H1 (cell line): ENCODE measurements at regions not wholly inside any gene's neighbourhood (a gene's known extent, or its start where the extent isn't known, plus 50 kb on each side); places are given as distances from the start of the nearest gene placed in this dataset.

Experiments used
- CTCF ChIA-PET: fragments of 300-600 bp; sonication (Branson Sonifier 250); formaldehyde crosslinking; loops from one replicate; lab custom pipeline; 2021; ENCODE audit not compliant: partially characterized antibody; lab: Charles Lee
- POLR2A ChIA-PET: fragments of 300-600 bp; sonication (Branson Sonifier 250); formaldehyde crosslinking; loops from one replicate; lab custom pipeline; 2021; ENCODE audit warnings: inconsistent platforms; ENCODE audit not compliant: partially characterized antibody; lab: Charles Lee
- DNase-seq, 2 experiments: peaks; one replicate each; pipeline versions ENCODE4 v3.0.0 to v3.0.0-alpha.2; 2010 to 2022; ENCODE audit warnings: low spot score in 2 of 2, low read depth in 1 of 2, mixed read lengths in 1 of 2
- FAIRE-seq: peaks from 2 replicates; lab custom pipeline; 2011; peaks lifted over from hg19 to GRCh38; lab: Jason Lieb, UNC
- H2AFZ ChIP-seq: 2 replicates; pipeline ENCODE4 v1.8.1; 2012; ENCODE audit warnings: low read length, inconsistent platforms
- H2AK5ac ChIP-seq: 2 replicates; pipeline ENCODE4 v1.6.1; 2013; ENCODE audit warnings: low read depth, low read length
- H2BK120ac ChIP-seq: replicated peaks from 2 replicates; pipeline ENCODE3; 2013; ENCODE audit warnings: low read depth, low read length, inconsistent platforms
- H2BK12ac ChIP-seq: 2 replicates; pipeline ENCODE4 v1.6.1; 2013; ENCODE audit warnings: low read depth, low read length
- H2BK15ac ChIP-seq: 2 replicates; pipeline ENCODE4 v1.6.1; 2013; ENCODE audit warnings: low read length
- H2BK20ac ChIP-seq: 2 replicates; pipeline ENCODE4 v1.6.1; 2013; ENCODE audit warnings: low read length
- H2BK5ac ChIP-seq: 2 replicates; pipeline ENCODE4 v1.6.1; 2013; ENCODE audit warnings: low read depth, low read length
- H3K14ac ChIP-seq: 2 replicates; pipeline ENCODE4 v1.6.1; 2013; ENCODE audit warnings: inconsistent platforms; ENCODE audit not compliant: insufficient read length
- H3K18ac ChIP-seq: 2 replicates; pipeline ENCODE4 v1.6.1; 2013; ENCODE audit warnings: low read length; ENCODE audit errors: extremely low read depth
- H3K23ac ChIP-seq: 2 replicates; pipeline ENCODE4 v1.6.1; 2013; ENCODE audit warnings: inconsistent platforms; ENCODE audit not compliant: insufficient read length
- H3K23me2 ChIP-seq: 2 replicates; pipeline ENCODE4 v1.6.1; 2013; ENCODE audit warnings: low read depth, low read length
- H3K27ac ChIP-seq: 2 replicates; pipeline ENCODE4 v1.6.1; 2011; ENCODE audit warnings: low read depth, low read length, inconsistent platforms
- H3K27me3 ChIP-seq, 4 experiments: replicated peaks in 1 of 4; 1 replicate in 1 of 4; 2 replicates in 3 of 4; pipeline versions ENCODE4 v1.6.1 to v1.8.1; 2011 to 2013; ENCODE audit warnings: low read length in 3 of 4, mild to moderate bottlenecking in 3 of 4, inconsistent platforms in 2 of 4, mixed read lengths in 2 of 4, moderate library complexity in 1 of 4; ENCODE audit not compliant: control insufficient read depth in 3 of 4, insufficient read depth in 3 of 4; ENCODE audit errors: extremely low read depth in 1 of 4
- H3K36me3 ChIP-seq, 4 experiments: 2 replicates each; pipeline versions ENCODE4 v1.6.1 to v1.8.1; 2011 to 2013; ENCODE audit warnings: mild to moderate bottlenecking in 4 of 4, low read length in 3 of 4, moderate library complexity in 2 of 4, control low read depth in 1 of 4, inconsistent platforms in 1 of 4; ENCODE audit not compliant: insufficient read depth in 4 of 4, control insufficient read depth in 2 of 4
- H3K4ac ChIP-seq: replicated peaks from 2 replicates; pipeline ENCODE3; 2013; ENCODE audit warnings: low read length, low read depth, mixed read lengths, inconsistent platforms; ENCODE audit not compliant: insufficient read length
- H3K4me1 ChIP-seq, 4 experiments: replicated peaks in 1 of 4; 1 replicate in 1 of 4; 2 replicates in 3 of 4; pipeline versions ENCODE4 v1.6.1 to v1.8.1; 2011 to 2013; ENCODE audit warnings: low read length in 3 of 4, inconsistent platforms in 2 of 4, mixed read lengths in 1 of 4; ENCODE audit not compliant: insufficient read depth in 4 of 4, control insufficient read depth in 3 of 4
- H3K4me2 ChIP-seq, 2 experiments: 2 replicates each; pipeline versions ENCODE4 v1.6.1 to v1.8.1; 2011 to 2013; ENCODE audit warnings: low read depth in 2 of 2, low read length in 2 of 2, control low read depth in 1 of 2, inconsistent platforms in 1 of 2, mild to moderate bottlenecking in 1 of 2; ENCODE audit not compliant: insufficient read depth in 1 of 2
- H3K4me3 ChIP-seq, 4 experiments: fragments of 200-600, 300-600 bp in 1 of 4; sonication (generic), shearing (Covaris generic), sonication (Bioruptor Twin) in 1 of 4; 2 replicates each; pipeline versions ENCODE4 v1.5.1 to v1.8.1; 2011 to 2016; ENCODE audit warnings: low read length in 4 of 4, low read depth in 3 of 4, control low read depth in 2 of 4, inconsistent platforms in 2 of 4, mild to moderate bottlenecking in 2 of 4, mixed read lengths in 1 of 4, moderate library complexity in 1 of 4; ENCODE audit not compliant: insufficient read depth in 2 of 4; ENCODE audit errors: extremely low read depth in 1 of 4
- H3K56ac ChIP-seq: replicated peaks from 2 replicates; pipeline ENCODE3; 2013; ENCODE audit warnings: low read depth, mild to moderate bottlenecking, mixed read lengths, low read length, inconsistent platforms; ENCODE audit not compliant: insufficient read length
- H3K79me1 ChIP-seq: 2 replicates; pipeline ENCODE4 v1.6.1; 2013; ENCODE audit warnings: low read depth, low read length, control low read depth
- H3K79me2 ChIP-seq, 2 experiments: 2 replicates each; pipeline versions ENCODE4 v1.6.1 to v1.8.1; 2012 to 2013; ENCODE audit warnings: low read length in 2 of 2, mild to moderate bottlenecking in 2 of 2, inconsistent platforms in 1 of 2; ENCODE audit not compliant: insufficient read depth in 2 of 2, control insufficient read depth in 1 of 2
- H3K9ac ChIP-seq, 4 experiments: replicated peaks in 1 of 4; 1 replicate in 1 of 4; 2 replicates in 3 of 4; pipeline versions ENCODE4 v1.6.1 to v1.8.1; 2011 to 2013; ENCODE audit warnings: low read depth in 3 of 4, low read length in 3 of 4, control low read depth in 2 of 4, mild to moderate bottlenecking in 2 of 4, moderate library complexity in 2 of 4, inconsistent platforms in 1 of 4; ENCODE audit errors: extremely low read depth in 1 of 4
- H3K9me3 ChIP-seq, 2 experiments: 2 replicates each; pipeline versions ENCODE4 v1.6.1 to v1.8.1; 2012 to 2013; ENCODE audit warnings: mild to moderate bottlenecking in 2 of 2, moderate library complexity in 2 of 2, control low read depth in 1 of 2, inconsistent platforms in 1 of 2, low read depth in 1 of 2, low read length in 1 of 2, mixed read lengths in 1 of 2; ENCODE audit not compliant: insufficient read depth in 2 of 2
- H4K20me1 ChIP-seq, 2 experiments: replicated peaks in 1 of 2; 2 replicates each; pipeline versions ENCODE3 to v1.8.1; 2011 to 2013; ENCODE audit warnings: inconsistent platforms in 2 of 2, low read length in 2 of 2, mild to moderate bottlenecking in 1 of 2; ENCODE audit not compliant: insufficient read depth in 2 of 2, control insufficient read depth in 1 of 2
- H4K5ac ChIP-seq: 2 replicates; pipeline ENCODE4 v1.6.1; 2013; ENCODE audit warnings: low read length, low read depth, mixed read lengths, inconsistent platforms; ENCODE audit not compliant: insufficient read length
- H4K8ac ChIP-seq: 2 replicates; pipeline ENCODE4 v1.8.0; 2013; ENCODE audit warnings: mild to moderate bottlenecking, moderate library complexity, low read length, inconsistent platforms; ENCODE audit not compliant: insufficient read depth; ENCODE audit errors: extremely low read depth
- H4K91ac ChIP-seq: replicated peaks from 2 replicates; pipeline ENCODE3; 2013; ENCODE audit warnings: low read length, mixed read lengths, inconsistent platforms; ENCODE audit not compliant: insufficient read length
- CHD1 ChIP-seq: IDR thresholded peaks from 2 replicates; pipeline ENCODE4 v1.6.1; 2012; ENCODE audit warnings: low read depth, low read length, improper control_type of control experiment
- CREB1 ChIP-seq: IDR thresholded peaks from 2 replicates; pipeline ENCODE4 v1.6.1; 2012; ENCODE audit warnings: inconsistent platforms
- EGR1 ChIP-seq: IDR thresholded peaks from 2 replicates; pipeline ENCODE4 v1.6.1; 2011; ENCODE audit warnings: low read depth, low read length, borderline replicate concordance
- GTF2F1 ChIP-seq: IDR thresholded peaks from 2 replicates; pipeline ENCODE4 v1.6.1; 2012; ENCODE audit warnings: low read depth, low read length, improper control_type of control experiment, borderline replicate concordance
- NRF1 ChIP-seq: IDR thresholded peaks from 2 replicates; pipeline ENCODE4 v1.6.1; 2011; ENCODE audit warnings: mild to moderate bottlenecking, low read depth, low read length, improper control_type of control experiment
- RBBP5 ChIP-seq: IDR thresholded peaks from 2 replicates; pipeline ENCODE4 v1.7.1; 2012; ENCODE audit warnings: low read depth, mild to moderate bottlenecking, inconsistent platforms, low read length, moderate library complexity, borderline replicate concordance
- SAP30 ChIP-seq: fragments of 300-600 bp; sonication (generic); IDR thresholded peaks from 2 replicates; pipeline ENCODE4 v1.7.1; 2012; ENCODE audit warnings: low read length, moderate library complexity, mild to moderate bottlenecking, inconsistent platforms; ENCODE audit not compliant: insufficient read depth, insufficient replicate concordance
- SIRT6 ChIP-seq: IDR thresholded peaks from one replicate; pipeline ENCODE4 v1.7.1; 2012; ENCODE audit warnings: low read length, inconsistent platforms
- SP1 ChIP-seq: IDR thresholded peaks from 2 replicates; pipeline ENCODE4 v1.6.1; 2011; ENCODE audit warnings: low read depth, low read length
- WGBS, 2 experiments: shearing (Covaris generic) in 1 of 2; methylation state at CpG; one replicate each; pipeline versions ENCODE4 v1.1.6 to v1.1.7; 2013 to 2015; ENCODE audit warnings: low lambda C conversion rate in 2 of 2, mixed read lengths in 2 of 2, inconsistent platforms in 1 of 2, low coverage in 1 of 2, missing lambda C conversion rate in 1 of 2; ENCODE audit not compliant: insufficient replicate concordance in 2 of 2, insufficient coverage in 1 of 2, insufficient read length in 1 of 2; ENCODE audit errors: extremely low coverage in 1 of 2, missing lambda C conversion rate in 1 of 2; 5-methylcytosine and 5-hydroxymethylcytosine counted together

DNA sequence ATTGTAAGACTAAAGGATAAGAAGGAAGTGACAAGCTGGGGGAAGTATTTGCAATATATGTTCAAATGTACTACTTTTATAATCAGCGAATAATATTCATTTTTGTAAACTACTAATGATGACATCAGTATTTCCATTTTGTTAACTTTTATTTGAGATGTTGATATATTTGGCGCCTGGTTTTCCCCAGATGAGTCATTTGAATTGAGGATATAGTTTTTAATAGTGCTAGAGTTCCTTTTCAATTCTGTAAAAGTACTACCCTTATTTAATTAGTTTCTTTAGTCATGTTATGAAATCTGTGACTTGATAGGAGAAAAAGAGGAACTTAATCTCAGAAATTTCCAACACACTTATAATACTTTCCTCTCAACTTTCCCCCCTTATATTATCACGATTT lies 495.3 kb downstream of the IRS1 start:
- Histone ChIP-seq H2BK12ac (no peak overlapping the region), H3K36me3 (no peaks in the 10 kb centered on the region), H4K91ac (no peak overlapping the region), H3K56ac (no peak overlapping the region), H2BK5ac (no peak overlapping the region), H2BK120ac (no peak overlapping the region), H2AK5ac (no peak overlapping the region), H3K9me3 (no peaks in the 10 kb centered on the region), H4K20me1 (no peaks in the 10 kb centered on the region), H3K4me3 (no peak overlapping the region), H2BK20ac (no peak overlapping the region), H3K23ac (no peak overlapping the region), H2BK15ac (no peak overlapping the region), H3K27me3 (no peaks in the 10 kb centered on the region), H3K18ac (no peak overlapping the region), H4K8ac (no peak overlapping the region), H3K79me2 (no peaks in the 10 kb centered on the region), H3K79me1 (no peaks in the 10 kb centered on the region), H3K4me1 (no peaks in the 10 kb centered on the region), H2AFZ (no peak overlapping the region), H3K4me2 (no peak overlapping the region), H3K14ac (no peak overlapping the region), H3K9ac (no peak overlapping the region), H3K4ac (no peak overlapping the region), H3K23me2 (no peaks in the 10 kb centered on the region), H4K5ac (no peak overlapping the region), H3K27ac (no peak overlapping the region)
- FAIRE-seq (no peak), DNase-seq (no peak)
- TF ChIP-seq RBBP5 (no peak), NRF1 (no peak), SAP30 (no peak), EGR1 (no peak), GTF2F1 (no peak), CREB1 (no peak), SP1 (no peak), CHD1 (no peak), SIRT6 (no peak)
- POLR2A ChIA-PET = no interaction called here
- 95 to 100% methylated on average over 1 to 3 of the region's 3 CpGs for WGBS, 2 experiments
- CTCF ChIA-PET = no interaction called here
